H9 (cell line): ENCODE measurements at regions not wholly inside any gene's neighbourhood (a gene's known extent, or its start where the extent isn't known, plus 50 kb on each side); places are given as distances from the start of the nearest gene placed in this dataset.
A peak's percentile ranks its signal among the peaks of the same experiment; 100 is the strongest.

Source experiments
- DNase-seq: peaks from one replicate; pipeline ENCODE4 v3.0.0-alpha.2; 2017
- H2AFZ ChIP-seq: one replicate; pipeline ENCODE4 v1.6.1; 2013; ENCODE audit warnings: mild to moderate bottlenecking, low read length, control low read depth, moderate library complexity
- H2AK5ac ChIP-seq: 2 replicates; pipeline ENCODE4 v1.6.1; 2013; ENCODE audit warnings: low read length, control low read depth, mixed read lengths; ENCODE audit not compliant: insufficient read length
- H2BK120ac ChIP-seq: one replicate; pipeline ENCODE4 v1.6.1; 2013; ENCODE audit warnings: low read depth, mild to moderate bottlenecking, low read length, control low read depth, inconsistent platforms; ENCODE audit not compliant: poor library complexity, severe bottlenecking
- H2BK12ac ChIP-seq: 2 replicates; pipeline ENCODE4 v1.6.1; 2013; ENCODE audit warnings: low read length, control low read depth, mixed read lengths, low read depth; ENCODE audit not compliant: insufficient read length
- H2BK15ac ChIP-seq: 2 replicates; pipeline ENCODE4 v1.6.1; 2013; ENCODE audit warnings: low read depth, low read length, control low read depth
- H2BK20ac ChIP-seq: one replicate; pipeline ENCODE4 v1.6.1; 2013; ENCODE audit warnings: low read depth, mild to moderate bottlenecking, low read length, control low read depth, inconsistent platforms; ENCODE audit not compliant: poor library complexity, severe bottlenecking
- H2BK5ac ChIP-seq: 2 replicates; pipeline ENCODE4 v1.6.1; 2013; ENCODE audit warnings: low read length, control low read depth, mixed read lengths; ENCODE audit not compliant: insufficient read length
- H3K14ac ChIP-seq: 2 replicates; pipeline ENCODE4 v1.6.1; 2013; ENCODE audit warnings: low read length, control low read depth; ENCODE audit not compliant: insufficient read depth
- H3K18ac ChIP-seq: 2 replicates; pipeline ENCODE4 v1.6.1; 2013; ENCODE audit warnings: low read depth, mild to moderate bottlenecking, mixed read lengths, low read length, control low read depth; ENCODE audit not compliant: insufficient read length
- H3K23ac ChIP-seq: 2 replicates; pipeline ENCODE4 v1.6.1; 2013; ENCODE audit warnings: low read length, control low read depth, mixed read lengths, low read depth; ENCODE audit not compliant: insufficient read length
- H3K23me2 ChIP-seq: 2 replicates; pipeline ENCODE4 v1.6.1; 2013; ENCODE audit warnings: low read depth, mild to moderate bottlenecking, mixed read lengths, low read length, control low read depth; ENCODE audit not compliant: insufficient read length, poor library complexity, severe bottlenecking
- H3K27ac ChIP-seq: 2 replicates; pipeline ENCODE4 v1.5.1; 2013; ENCODE audit warnings: low read length, control low read depth, mixed read lengths, low read depth; ENCODE audit not compliant: insufficient read length
- H3K27me3 ChIP-seq: 2 replicates; pipeline ENCODE4 v1.6.1; 2013; ENCODE audit warnings: low read length, control low read depth, inconsistent platforms; ENCODE audit not compliant: insufficient read depth
- H3K4ac ChIP-seq: 2 replicates; pipeline ENCODE4 v1.6.1; 2013; ENCODE audit warnings: low read depth, mild to moderate bottlenecking, control low read depth, inconsistent platforms, low read length, moderate library complexity
- H3K4me1 ChIP-seq: 2 replicates; pipeline ENCODE4 v1.6.1; 2013; ENCODE audit warnings: low read length, control low read depth, inconsistent platforms; ENCODE audit not compliant: insufficient read depth
- H3K4me2 ChIP-seq: 2 replicates; pipeline ENCODE4 v1.6.1; 2013; ENCODE audit warnings: low read length, control low read depth, mixed read lengths; ENCODE audit not compliant: insufficient read length, insufficient read depth
- H3K56ac ChIP-seq: 2 replicates; pipeline ENCODE4 v1.6.1; 2013; ENCODE audit warnings: low read depth, mild to moderate bottlenecking, mixed read lengths, low read length, control low read depth; ENCODE audit not compliant: insufficient read length
- H3K79me1 ChIP-seq: 2 replicates; pipeline ENCODE4 v1.6.1; 2013; ENCODE audit warnings: low read depth, mild to moderate bottlenecking, moderate library complexity, low read length, control low read depth, inconsistent platforms; ENCODE audit not compliant: insufficient read depth, poor library complexity, severe bottlenecking
- H3K79me2 ChIP-seq: 2 replicates; pipeline ENCODE4 v1.6.1; 2013; ENCODE audit warnings: low read length, control low read depth, inconsistent platforms; ENCODE audit not compliant: insufficient read depth
- H3K9ac ChIP-seq: 2 replicates; pipeline ENCODE4 v1.6.1; 2013; ENCODE audit warnings: low read length, control low read depth, mixed read lengths; ENCODE audit not compliant: insufficient read length; ENCODE audit errors: extremely low read depth
- H3K9me3 ChIP-seq: one replicate; pipeline ENCODE4 v1.6.1; 2013; ENCODE audit warnings: low read depth, low read length, inconsistent platforms; ENCODE audit not compliant: control insufficient read depth
- H3T11ph ChIP-seq: one replicate; pipeline ENCODE4 v1.6.1; 2013; ENCODE audit warnings: mild to moderate bottlenecking, low read length, control low read depth, inconsistent platforms
- H4K20me1 ChIP-seq: one replicate; pipeline ENCODE4 v1.6.1; 2013; ENCODE audit not compliant: control insufficient read depth, insufficient read length, insufficient read depth
- H4K5ac ChIP-seq: 2 replicates; pipeline ENCODE4 v1.6.1; 2013; ENCODE audit warnings: low read depth, mild to moderate bottlenecking, mixed read lengths, low read length, control low read depth; ENCODE audit not compliant: insufficient read length
- H4K8ac ChIP-seq: replicated peaks from 2 replicates; pipeline ENCODE4 v1.6.1; 2013; ENCODE audit warnings: low read length, control low read depth, mixed read lengths, low read depth; ENCODE audit not compliant: insufficient read length
- H4K91ac ChIP-seq: 2 replicates; pipeline ENCODE4 v1.6.1; 2013; ENCODE audit warnings: low read depth, mild to moderate bottlenecking, moderate library complexity, mixed read lengths, low read length, control low read depth; ENCODE audit not compliant: insufficient read length
- H3K27ac Mint-ChIP-seq, 3 experiments: 2 replicates in 2 of 3; 3 replicates in 1 of 3; pipeline ENCODE4 v1.8.0; 2020 to 2021; ENCODE audit warnings: mixed read lengths in 3 of 3, mild to moderate bottlenecking in 1 of 3, moderate library complexity in 1 of 3
- H3K27me3 Mint-ChIP-seq: 2 replicates; pipeline ENCODE4 v1.8.0; 2021; ENCODE audit warnings: low read depth, mild to moderate bottlenecking, moderate library complexity, mixed read lengths
- H3K36me3 Mint-ChIP-seq, 3 experiments: 2 replicates in 2 of 3; 3 replicates in 1 of 3; pipeline ENCODE4 v1.8.0; 2020 to 2021; ENCODE audit warnings: low read depth in 3 of 3, mixed read lengths in 3 of 3; ENCODE audit not compliant: insufficient read depth in 1 of 3
- H3K4me1 Mint-ChIP-seq, 2 experiments: 2 replicates each; pipeline ENCODE4 v1.8.0; 2020; ENCODE audit warnings: mixed read lengths in 2 of 2
- H3K4me3 Mint-ChIP-seq, 2 experiments: 2 replicates in 1 of 2; 3 replicates in 1 of 2; pipeline ENCODE4 v1.8.0; 2020 to 2021; ENCODE audit warnings: mild to moderate bottlenecking in 2 of 2, mixed read lengths in 2 of 2, moderate library complexity in 1 of 2
- H3K9me3 Mint-ChIP-seq, 2 experiments: 2 replicates in 1 of 2; 3 replicates in 1 of 2; pipeline ENCODE4 v1.8.0; 2020; ENCODE audit warnings: mild to moderate bottlenecking in 2 of 2, mixed read lengths in 2 of 2, moderate library complexity in 1 of 2
- WGBS: extraction: QIAGEN DNeasy Blood & Tissue Kit; methylation state at CpG from one replicate; pipeline ENCODE4 v1.1.7; 2013; ENCODE audit warnings: missing lambda C conversion rate, low lambda C conversion rate, mixed read lengths; ENCODE audit not compliant: insufficient read length; ENCODE audit errors: extremely low coverage; 5-methylcytosine and 5-hydroxymethylcytosine counted together
- TF ChIP-seq, protein P1 (sequence below): fragments of 200-600 bp; sonication (generic); conservative IDR thresholded peaks from 3 replicates; pipeline ENCODE4 v1.8.0; 2021; ENCODE audit warnings: antibody characterized with exemption, mild to moderate bottlenecking

DNA sequence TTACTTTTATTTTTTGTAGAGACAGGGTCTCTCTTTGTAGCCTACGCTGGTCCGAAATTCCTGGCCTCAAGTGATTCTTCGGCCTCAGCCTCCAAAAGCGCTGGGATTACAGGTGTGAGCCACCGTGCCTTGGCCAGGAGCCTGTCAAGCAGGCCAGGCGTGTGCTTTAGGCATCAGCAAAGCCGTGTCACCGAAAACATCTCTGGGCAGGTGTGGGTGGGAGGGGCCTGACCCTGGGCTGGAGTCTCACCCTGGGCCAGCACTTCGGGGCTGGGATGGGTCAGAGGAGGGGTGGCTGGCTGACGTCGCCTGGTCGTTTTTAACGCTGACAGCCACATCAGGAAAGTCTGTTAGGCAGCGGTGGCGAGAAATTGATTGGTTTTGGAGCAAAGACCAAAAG is 80.9 kb downstream of the UNCX start:
- Mint-ChIP-seq H3K27me3 (no peaks in the 10 kb centered on the region; the same call in 1 of the 2 replicates), H3K36me3 (no peaks in the 10 kb centered on the region), H3K4me1 (no peaks in the 10 kb centered on the region), H3K27ac (peak overlapping the region in 1 of 3 experiments; percentile 31; a peak in 1 of 7 replicates), H3K9me3 (no peaks in the 10 kb centered on the region), H3K4me3 (no peak overlapping the region)
- Histone ChIP-seq H2BK12ac (no peak overlapping the region), H3K9ac (no peak overlapping the region), H3K23ac (no peak overlapping the region), H3K79me2 (no peaks in the 10 kb centered on the region), H3K56ac (no peak overlapping the region), H4K5ac (no peak overlapping the region), H3K27me3 (no peaks in the 10 kb centered on the region), H3K4ac (no peak overlapping the region), H3K18ac (no peak overlapping the region), H3K79me1 (no peaks in the 10 kb centered on the region), H2BK5ac (no peak overlapping the region), H3K27ac (no peak overlapping the region), H3K23me2 (no peaks in the 10 kb centered on the region), H2BK15ac (no peak overlapping the region), H3K4me2 (no peak overlapping the region), H3K9me3 (no peaks in the 10 kb centered on the region), H2AK5ac (no peak overlapping the region), H4K91ac (no peak overlapping the region), H4K20me1 (no peaks in the 10 kb centered on the region), H2AFZ (no peak overlapping the region), H4K8ac (no peak overlapping the region), H3K14ac (no peak overlapping the region), H2BK120ac (no peak overlapping the region), H3K4me1 (no peaks in the 10 kb centered on the region), H2BK20ac (no peak overlapping the region), H3T11ph (no peak overlapping the region)
- no peak for DNase-seq
- no CpG with 5 or more reads among the region's 15 CpGs for WGBS
- TF ChIP-seq, protein P1, sequence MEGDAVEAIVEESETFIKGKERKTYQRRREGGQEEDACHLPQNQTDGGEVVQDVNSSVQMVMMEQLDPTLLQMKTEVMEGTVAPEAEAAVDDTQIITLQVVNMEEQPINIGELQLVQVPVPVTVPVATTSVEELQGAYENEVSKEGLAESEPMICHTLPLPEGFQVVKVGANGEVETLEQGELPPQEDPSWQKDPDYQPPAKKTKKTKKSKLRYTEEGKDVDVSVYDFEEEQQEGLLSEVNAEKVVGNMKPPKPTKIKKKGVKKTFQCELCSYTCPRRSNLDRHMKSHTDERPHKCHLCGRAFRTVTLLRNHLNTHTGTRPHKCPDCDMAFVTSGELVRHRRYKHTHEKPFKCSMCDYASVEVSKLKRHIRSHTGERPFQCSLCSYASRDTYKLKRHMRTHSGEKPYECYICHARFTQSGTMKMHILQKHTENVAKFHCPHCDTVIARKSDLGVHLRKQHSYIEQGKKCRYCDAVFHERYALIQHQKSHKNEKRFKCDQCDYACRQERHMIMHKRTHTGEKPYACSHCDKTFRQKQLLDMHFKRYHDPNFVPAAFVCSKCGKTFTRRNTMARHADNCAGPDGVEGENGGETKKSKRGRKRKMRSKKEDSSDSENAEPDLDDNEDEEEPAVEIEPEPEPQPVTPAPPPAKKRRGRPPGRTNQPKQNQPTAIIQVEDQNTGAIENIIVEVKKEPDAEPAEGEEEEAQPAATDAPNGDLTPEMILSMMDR: no peak
